GM18499 (cell line): ENCODE measurements at regions not wholly inside any gene's neighbourhood (a gene's known extent, or its start where the extent isn't known, plus 50 kb on each side); places are given as distances from the start of the nearest gene placed in this dataset.

Experiments used
- ATAC-seq: cut with Tn5 transposase; IDR thresholded peaks from one replicate; pipeline ENCODE4 v1.9.1; 2021; ENCODE audit warnings: moderate number of reproducible peaks; ENCODE audit not compliant: insufficient read depth, unreplicated experiment

DNA sequence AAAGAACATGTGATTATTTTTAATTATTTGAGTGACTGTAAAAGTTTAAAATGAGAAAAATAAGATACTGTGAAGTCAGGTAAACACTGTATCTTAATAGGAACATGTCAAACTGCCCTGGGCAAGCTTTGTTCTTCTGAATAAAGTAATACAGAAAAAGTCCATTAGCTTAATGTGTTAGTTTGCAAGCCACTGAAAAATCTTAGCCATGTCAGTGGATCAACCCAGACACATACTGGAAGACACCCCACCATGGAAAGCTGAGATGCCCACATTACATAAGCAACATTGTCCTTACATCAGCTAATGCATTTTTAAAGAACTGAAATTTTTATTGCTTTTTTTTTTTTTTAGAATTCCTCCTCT lies 155.2 kb downstream of the BBOX1 start:
- no peak for ATAC-seq

DNA sequence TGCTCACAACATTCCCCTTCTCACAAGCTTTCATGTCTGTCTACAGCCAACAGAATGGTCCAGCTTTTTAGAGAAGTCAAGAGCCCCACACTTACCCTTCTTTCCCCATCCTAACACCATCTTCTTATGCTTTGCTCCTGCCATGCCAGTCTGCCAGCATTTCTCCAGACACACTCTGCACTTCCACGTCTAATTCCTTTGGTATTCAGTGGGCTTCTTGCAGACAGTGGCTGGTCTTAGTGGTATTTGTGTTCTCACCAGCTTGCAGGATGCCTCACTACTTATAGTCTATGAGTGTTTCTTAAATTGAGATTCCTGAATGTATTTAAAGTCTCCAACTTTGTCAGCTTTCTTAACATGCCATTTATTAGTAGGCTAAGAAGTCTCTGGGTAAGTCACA lies 154.4 kb downstream of the BBOX1 start:
- ATAC-seq: no peak

- ATAC-seq: no peak
Observed at GRCh38 chr11:27193434-27194225, 153.0 kb downstream of the BBOX1 start.

GRCh38 chr11:27192184-27192583 lies 151.6 kb downstream of the BBOX1 start:
- no peak for ATAC-seq

GRCh38 chr11:27191639-27192038 lies 151.0 kb downstream of the BBOX1 start:
- no peak for ATAC-seq

- ATAC-seq: no peak
Observed at GRCh38 chr11:27188696-27189095, 148.1 kb downstream of the BBOX1 start.

DNA sequence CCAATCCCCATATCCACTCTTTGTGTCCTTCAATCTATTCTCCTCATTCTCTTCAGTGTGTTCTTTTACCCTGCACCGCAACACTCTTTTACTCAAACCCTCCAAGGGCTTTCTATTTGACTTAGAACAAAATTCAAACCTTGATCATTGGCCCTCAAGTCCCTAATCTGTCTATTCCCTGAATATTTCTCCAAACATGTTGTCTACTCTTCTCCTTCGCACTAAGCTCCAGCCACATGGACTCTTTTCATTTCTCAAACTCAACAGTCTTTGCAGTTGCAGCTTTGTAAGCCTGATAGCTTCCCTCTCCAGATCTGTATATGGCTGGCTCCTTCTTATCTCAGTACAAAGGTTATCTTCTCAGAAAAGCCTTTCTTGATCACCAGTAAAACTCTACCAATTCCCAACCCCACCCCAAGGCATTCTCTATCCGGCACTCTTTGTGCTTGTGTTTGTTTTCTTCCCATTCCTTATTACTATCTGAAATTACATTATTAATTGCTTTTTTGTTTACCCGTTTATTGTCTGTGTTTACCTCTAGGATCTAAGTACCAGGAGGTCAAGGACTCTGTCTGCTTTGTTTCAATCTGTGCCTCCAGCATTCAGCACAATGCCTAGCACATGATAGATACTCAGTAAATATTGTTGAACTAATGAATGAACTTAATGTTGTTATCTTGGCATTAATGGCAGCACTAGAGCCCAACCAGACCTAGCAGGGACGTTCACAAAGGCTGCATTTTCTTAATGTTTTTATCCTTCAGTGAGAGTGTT lies 147.4 kb downstream of the BBOX1 start:
- ATAC-seq: no peak

DNA sequence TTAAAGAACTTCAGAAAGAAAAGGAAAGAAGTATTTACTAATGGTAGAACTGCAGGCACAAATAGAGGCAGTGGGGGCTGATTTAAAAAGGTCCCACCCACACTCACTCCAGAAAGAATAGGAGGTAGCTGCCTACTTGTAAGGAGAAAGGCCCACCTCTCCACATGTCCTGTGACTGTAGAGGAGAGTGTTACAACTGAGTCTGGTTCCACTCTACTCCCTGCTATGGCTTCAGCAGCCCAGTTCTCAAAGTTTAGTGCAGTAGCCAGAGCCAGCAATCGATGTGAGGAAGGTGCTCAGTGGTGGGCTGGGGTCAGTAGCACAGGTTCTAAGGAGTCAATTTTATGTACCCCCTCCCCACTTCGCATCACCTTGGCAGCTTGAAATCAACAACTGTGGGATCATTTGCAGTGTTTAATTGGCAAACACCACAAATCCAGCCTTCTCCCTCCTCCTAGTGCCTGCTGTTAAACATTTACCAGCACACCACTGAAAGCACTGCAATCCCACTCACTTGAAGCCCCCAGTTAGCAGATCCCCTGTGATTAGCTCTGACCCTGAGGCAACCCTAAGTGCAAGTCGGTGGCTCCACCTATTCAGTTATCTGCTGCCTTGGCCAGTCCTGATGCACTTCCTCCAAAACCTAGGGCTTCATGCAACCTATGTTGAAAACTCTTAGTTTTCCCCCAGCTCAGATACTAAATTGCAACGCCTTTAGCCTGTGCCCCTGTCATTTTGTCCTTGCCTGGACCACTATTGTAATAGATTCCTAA lies 146.6 kb downstream of the BBOX1 start:
- no peak for ATAC-seq

DNA sequence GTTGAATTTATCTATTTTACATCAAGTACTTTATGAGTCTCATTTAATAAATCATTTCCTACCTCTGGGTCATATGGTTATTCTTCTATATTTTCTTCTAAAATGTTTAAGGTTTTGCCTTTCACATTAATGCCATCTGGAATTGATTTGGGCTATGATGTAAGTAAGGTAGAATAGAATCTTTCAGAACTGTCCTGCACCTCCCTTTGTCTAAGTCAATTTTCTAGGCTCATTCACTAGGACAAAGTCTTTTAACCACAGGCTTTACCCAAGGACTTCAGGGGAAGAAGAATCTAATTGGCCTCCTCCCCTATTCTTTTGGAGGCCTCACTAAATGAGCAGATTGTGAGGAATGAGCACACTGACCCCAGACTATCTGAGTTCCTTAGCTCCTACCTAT lies 146.0 kb downstream of the BBOX1 start:
- no peak for ATAC-seq

DNA sequence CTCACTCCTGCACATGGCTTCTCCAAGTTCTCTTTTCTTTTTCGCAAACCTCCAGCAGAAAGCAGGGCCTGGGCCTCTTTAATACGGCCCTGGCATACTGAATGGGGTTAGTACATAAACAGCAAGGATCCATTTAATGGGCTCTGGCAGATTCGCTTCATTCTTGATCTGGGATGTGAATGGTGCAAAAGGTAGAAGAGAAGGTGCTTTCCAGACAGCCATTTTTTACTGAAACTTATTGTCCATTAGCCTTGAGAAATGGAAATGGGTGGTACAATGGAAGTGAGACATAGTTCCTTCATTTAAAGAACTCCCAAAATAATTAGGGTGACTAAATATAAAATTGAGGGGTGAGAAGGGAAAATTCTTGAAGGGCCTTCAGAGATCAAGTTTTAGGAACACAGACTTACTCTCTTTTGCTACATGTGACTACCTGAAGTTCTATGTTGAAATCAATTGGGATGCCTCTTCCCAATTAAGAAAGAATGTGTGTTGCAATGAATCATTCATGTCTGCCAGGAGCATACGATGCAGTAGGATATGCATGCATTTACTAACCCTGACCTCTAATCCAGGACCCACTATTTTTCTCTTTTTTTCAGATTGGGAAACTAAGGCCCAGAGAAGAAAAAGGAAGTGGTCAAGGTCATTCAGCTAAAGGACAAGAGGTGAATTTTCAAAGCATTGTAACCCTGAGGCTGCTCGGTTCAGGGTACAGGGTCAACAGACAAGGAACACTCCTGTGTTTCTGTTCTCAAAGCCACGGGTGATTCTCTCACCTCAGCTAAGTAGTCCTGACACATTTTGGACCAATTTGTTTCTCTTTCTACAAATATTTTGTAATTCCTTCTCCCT lies 144.1 kb downstream of the BBOX1 start:
- ATAC-seq: no peak

GRCh38 chr11:27183672-27184457 lies 143.2 kb downstream of the BBOX1 start:
- ATAC-seq: peak; percentile 52

DNA sequence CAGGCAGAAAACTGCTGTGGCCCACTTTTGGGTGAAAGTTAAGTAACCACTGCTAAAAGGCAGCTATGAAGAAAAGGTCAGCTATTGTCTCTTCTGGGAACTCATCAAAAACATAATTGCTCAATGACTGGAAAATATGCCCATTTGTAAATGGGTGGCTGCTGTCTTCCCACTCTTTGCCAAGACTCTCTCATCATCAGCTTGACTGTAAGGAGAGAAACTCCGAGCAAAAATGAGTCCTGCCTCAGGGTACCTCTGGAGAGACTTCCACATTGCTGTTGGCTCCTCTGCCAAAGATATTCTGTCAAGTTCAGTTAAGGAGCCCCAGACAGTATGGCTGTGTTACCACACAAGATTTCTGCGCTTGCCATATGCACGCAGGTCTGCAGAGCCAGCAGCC lies 138.7 kb downstream of the BBOX1 start:
- ATAC-seq: no peak

DNA sequence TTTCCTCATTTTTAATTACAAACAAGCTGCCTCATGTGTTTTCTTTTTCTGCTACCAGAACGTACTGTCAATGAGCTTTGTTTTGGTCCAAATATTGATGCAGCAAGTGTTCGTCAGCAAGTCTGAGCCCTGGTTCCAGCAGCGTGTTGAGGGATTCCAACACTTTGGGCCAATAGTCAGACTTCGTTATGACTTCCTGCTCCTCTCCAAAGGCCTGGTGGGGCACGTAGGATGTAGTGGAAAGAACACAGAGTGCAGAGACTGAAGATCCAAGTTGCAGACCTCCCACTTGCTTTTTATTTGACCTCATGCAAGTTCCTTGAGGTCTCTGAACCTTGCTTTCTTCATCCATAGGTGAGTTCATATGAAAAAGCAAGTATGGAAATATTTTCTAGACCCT lies 138.2 kb downstream of the BBOX1 start:
- ATAC-seq: no peak
